NOMO-1 treated with dmso at 0.1 percent for 144 hours (cell line): ENCODE measurements at regions not wholly inside any gene's neighbourhood (a gene's known extent, or its start where the extent isn't known, plus 50 kb on each side); places are given as distances from the start of the nearest gene placed in this dataset.
"Not testable (repeated sequence)": the region's sequence is repeated elsewhere in the genome, so short reads cannot be mapped to it uniquely, and the experiment has no call there.

Experiments
- DNase-seq: peaks from one replicate; lab custom pipeline; 2025; ENCODE audit not compliant: unreplicated experiment; lab: John Stamatoyannopoulos, UW

GRCh38 chr5:99191206-99191745 lies 262.5 kb upstream of the CHD1 start:
- DNase-seq = no peak

- DNase-seq = no peak
These were observed 258.8 kb upstream of the CHD1 start for GRCh38 chr5:99187611-99188010.

- DNase-seq = no peak
These were observed 250.4 kb upstream of the CHD1 start for GRCh38 chr5:99179206-99179605.

GRCh38 chr5:99177796-99178195 lies 249.0 kb upstream of the CHD1 start:
- no peak for DNase-seq

GRCh38 chr5:99176186-99176585 lies 247.4 kb upstream of the CHD1 start:
- no peak for DNase-seq

GRCh38 chr5:99169309-99169708 lies 240.5 kb upstream of the CHD1 start:
- no peak for DNase-seq

GRCh38 chr5:99161538-99161937 lies 232.7 kb upstream of the CHD1 start:
- not testable (repeated sequence) for DNase-seq

GRCh38 chr5:99156688-99157087 lies 227.9 kb upstream of the CHD1 start:
- no peak for DNase-seq

- DNase-seq = not testable (repeated sequence)
These were observed 214.5 kb upstream of the CHD1 start for GRCh38 chr5:99143283-99143795.

GRCh38 chr5:99141534-99142128 lies 212.8 kb upstream of the CHD1 start:
- DNase-seq = no peak

GRCh38 chr5:99138911-99139310 lies 210.1 kb upstream of the CHD1 start:
- no peak for DNase-seq

- DNase-seq = no peak
These were observed 205.1 kb upstream of the CHD1 start for GRCh38 chr5:99133921-99134320.

GRCh38 chr5:99129768-99130501 lies 201.1 kb upstream of the CHD1 start:
- peak; percentile 31 for DNase-seq

GRCh38 chr5:99122976-99123375 lies 194.2 kb upstream of the CHD1 start:
- no peak for DNase-seq

GRCh38 chr5:99119326-99119725 lies 190.5 kb upstream of the CHD1 start:
- no peak for DNase-seq

GRCh38 chr5:99116526-99116925 lies 187.7 kb upstream of the CHD1 start:
- no peak for DNase-seq

GRCh38 chr5:99109894-99110293 lies 181.1 kb upstream of the CHD1 start:
- DNase-seq = no peak

GRCh38 chr5:99105216-99105615 lies 176.4 kb upstream of the CHD1 start:
- DNase-seq = no peak

GRCh38 chr5:99104538-99105132 lies 175.8 kb upstream of the CHD1 start:
- peak; percentile 20 for DNase-seq

GRCh38 chr5:99102073-99102697 lies 173.4 kb upstream of the CHD1 start:
- DNase-seq = no peak

GRCh38 chr5:99099691-99100090 lies 170.9 kb upstream of the CHD1 start:
- DNase-seq = no peak
